Effector memory CD8-positive, alpha-beta T cell (primary cell): ENCODE measurements at regions not wholly inside any gene's neighbourhood (a gene's known extent, or its start where the extent isn't known, plus 50 kb on each side); places are given as distances from the start of the nearest gene placed in this dataset.
"Not testable (repeated sequence)": the region's sequence is repeated elsewhere in the genome, so short reads cannot be mapped to it uniquely, and the experiment has no call there.

Source experiments
- ATAC-seq: fragments of 150-1000 bp; cut with Tn5 transposase; replicated peaks from 2 replicates; pipeline ENCODE4 v1.10.0; 2021; ENCODE audit warnings: mild to moderate bottlenecking, moderate library complexity
- DNase-seq, 3 experiments: peaks; one replicate each; pipeline ENCODE4 v3.0.0; 2021
- H3K27ac Mint-ChIP-seq, 2 donors: one replicate each; pipeline ENCODE4 v1.8.0; 2022; ENCODE audit warnings: mild to moderate bottlenecking in 2 of 2, mixed read lengths in 2 of 2, moderate library complexity in 2 of 2
- H3K27me3 Mint-ChIP-seq, 2 donors: one replicate each; pipeline ENCODE4 v1.8.0; 2022; ENCODE audit warnings: mixed read lengths in 2 of 2
- H3K36me3 Mint-ChIP-seq: one replicate; pipeline ENCODE4 v1.8.0; 2022; ENCODE audit warnings: mild to moderate bottlenecking, moderate library complexity, mixed read lengths; ENCODE audit not compliant: insufficient read depth
- H3K4me1 Mint-ChIP-seq, 2 donors: one replicate each; pipeline ENCODE4 v1.8.0; 2022; ENCODE audit warnings: low read depth in 2 of 2, mixed read lengths in 2 of 2
- H3K4me3 Mint-ChIP-seq, 2 donors: one replicate each; pipeline ENCODE4 v1.8.0; 2022; ENCODE audit warnings: mild to moderate bottlenecking in 2 of 2, mixed read lengths in 2 of 2, moderate library complexity in 2 of 2
- H3K9me3 Mint-ChIP-seq, 2 donors: one replicate each; pipeline ENCODE4 v1.8.0; 2022; ENCODE audit warnings: mixed read lengths in 2 of 2

DNA sequence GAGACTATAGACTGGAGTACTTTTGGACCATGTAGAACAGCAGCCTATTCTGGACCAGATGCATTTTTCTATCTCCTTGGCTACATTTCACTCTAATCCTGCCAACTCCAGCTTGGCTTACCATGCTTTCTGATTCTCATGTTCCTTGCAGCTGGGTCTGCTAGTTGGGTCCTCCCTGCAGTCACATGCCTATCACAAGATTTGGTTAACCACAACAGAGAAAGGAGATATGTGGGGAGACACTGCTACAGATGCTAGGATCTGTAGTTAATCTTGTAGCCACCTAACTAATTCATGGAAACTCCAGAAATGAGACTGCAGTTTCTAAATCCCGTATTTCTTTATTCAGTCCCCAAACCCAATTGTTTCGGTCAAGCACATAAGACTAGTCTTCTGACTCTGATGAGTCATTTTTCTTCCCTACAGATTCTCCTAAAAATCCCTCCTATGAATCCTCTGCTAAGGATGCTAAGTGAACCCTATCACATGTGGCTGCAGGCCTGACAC lies 410.6 kb downstream of the DAD1 start:
- H3K4me1 Mint-ChIP-seq, result peaks cover 2 to 4% of the 10 kb centered on the region in 2 donors

DNA sequence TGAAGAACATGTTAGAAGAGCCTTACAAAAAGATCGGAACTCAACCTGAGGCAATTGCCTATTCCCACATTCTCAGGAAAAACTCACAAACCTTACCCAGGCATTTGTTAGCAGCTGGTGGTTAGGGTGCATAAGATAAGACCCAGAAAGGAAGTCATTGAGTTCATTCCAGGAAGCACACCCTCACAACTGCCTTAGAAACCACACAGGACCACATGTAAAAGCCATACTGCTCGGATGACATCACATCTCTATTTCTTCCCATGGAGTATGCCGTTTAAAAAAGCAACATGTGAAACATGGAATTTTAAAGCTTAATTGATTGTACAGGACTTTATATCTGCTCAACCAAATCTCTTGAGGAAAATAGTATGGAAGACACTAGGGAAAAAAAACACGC lies 411.2 kb downstream of the DAD1 start:
- Mint-ChIP-seq H3K27ac (no peak overlapping the region), H3K9me3 (no peaks in the 10 kb centered on the region), H3K36me3 (no peaks in the 10 kb centered on the region), H3K27me3 (no peaks in the 10 kb centered on the region), H3K4me1 (peaks cover 2 to 4% of the 10 kb centered on the region in 2 donors), H3K4me3 (peak overlapping the region; percentile 14 to 18)
- ATAC-seq (peak; percentile 71), DNase-seq (no peak)

More for the DNA sequence above, 410.6 kb downstream of the DAD1 start:
- peak; percentile 22 for ATAC-seq
- H3K27ac Mint-ChIP-seq, result no peak overlapping the region
- H3K9me3 Mint-ChIP-seq, result no peaks in the 10 kb centered on the region
- H3K36me3 Mint-ChIP-seq, result no peaks in the 10 kb centered on the region
- no peaks in the 10 kb centered on the region for H3K27me3 Mint-ChIP-seq
- no peak for DNase-seq
- no peak overlapping the region for H3K4me3 Mint-ChIP-seq

DNA sequence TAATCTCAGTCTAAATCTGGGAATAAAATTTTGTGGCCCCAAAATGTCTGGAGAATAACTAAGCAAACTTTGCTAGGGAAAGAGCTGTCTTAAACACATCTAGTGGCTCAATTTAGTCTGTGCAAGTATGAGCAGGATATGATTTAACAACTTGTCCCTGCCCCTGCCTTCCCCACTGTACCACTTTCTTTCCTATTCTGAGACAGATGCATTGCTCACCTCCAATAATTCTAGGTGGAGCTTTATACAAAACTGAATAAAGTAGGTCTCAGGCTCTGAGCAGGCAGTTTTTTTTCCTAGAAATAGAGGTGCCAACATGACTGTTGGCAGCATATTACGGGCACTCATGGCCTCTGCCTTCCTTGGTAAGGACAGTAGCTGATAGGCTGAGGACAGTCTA lies 412.1 kb downstream of the DAD1 start:
- Mint-ChIP-seq H3K27ac (no peak overlapping the region), H3K27me3 (no peaks in the 10 kb centered on the region), H3K4me1 (peaks cover 2 to 4% of the 10 kb centered on the region in 2 donors), H3K4me3 (no peak overlapping the region), H3K36me3 (no peaks in the 10 kb centered on the region), H3K9me3 (no peaks in the 10 kb centered on the region)
- DNase-seq (no peak), ATAC-seq (no peak)

DNA sequence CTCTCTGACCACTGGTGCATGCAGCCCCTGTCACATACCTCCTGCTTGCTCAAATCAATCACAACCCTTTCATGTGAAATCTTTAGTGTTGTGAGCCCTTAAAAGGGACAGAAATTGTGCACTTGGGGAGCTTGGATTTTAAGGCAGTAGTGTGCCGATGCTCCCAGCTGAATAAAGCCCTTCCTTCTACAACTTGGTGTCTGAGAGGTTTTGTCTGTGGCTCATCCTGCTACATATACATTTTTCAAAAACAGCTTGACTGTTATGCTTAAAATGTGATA lies 413.8 kb downstream of the DAD1 start:
- H3K27me3 Mint-ChIP-seq, ATAC-seq, H3K4me1 Mint-ChIP-seq, DNase-seq, H3K4me3 Mint-ChIP-seq, H3K27ac Mint-ChIP-seq, H3K9me3 Mint-ChIP-seq, H3K36me3 Mint-ChIP-seq: not testable (repeated sequence)

DNA sequence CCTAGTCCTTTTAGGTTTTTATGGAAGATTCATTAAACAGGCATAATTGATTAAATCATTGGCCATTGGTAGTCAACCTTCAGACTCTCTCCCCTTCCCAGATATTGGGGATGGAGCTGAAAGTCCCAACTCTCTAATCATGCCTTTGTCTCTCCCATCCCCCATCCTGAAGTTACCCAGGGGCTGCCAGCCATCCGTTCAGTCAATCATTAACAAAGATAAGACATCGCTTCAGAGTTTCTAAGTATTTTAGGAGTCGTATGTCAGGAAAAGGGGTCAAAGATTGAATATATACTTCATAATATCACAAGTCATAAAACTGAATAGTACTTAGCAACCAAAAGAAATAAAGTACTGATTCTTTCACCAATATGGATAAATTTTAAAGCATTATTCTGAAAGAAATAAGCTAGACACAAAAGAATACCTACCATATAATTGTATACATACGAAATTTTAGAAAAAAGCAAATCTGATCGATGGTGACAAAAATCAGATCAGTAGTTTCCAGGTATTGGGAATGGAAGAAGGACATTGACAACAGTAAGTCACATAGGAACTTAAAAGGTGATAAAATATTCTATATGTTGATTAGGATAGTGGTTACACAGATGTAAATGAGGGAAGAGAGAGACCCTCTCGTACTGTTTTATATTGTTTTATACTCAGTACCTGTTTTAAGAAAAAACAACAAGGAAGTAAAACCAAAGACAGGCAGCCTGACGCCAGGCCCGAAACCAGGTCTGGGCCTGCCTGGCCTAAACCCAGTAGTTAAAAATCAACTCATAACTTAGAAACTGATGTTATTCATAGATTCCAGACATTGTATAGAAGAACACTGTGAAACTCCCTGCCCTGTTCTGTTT lies 414.4 kb downstream of the DAD1 start:
- Mint-ChIP-seq H3K4me3 (no peak overlapping the region), H3K9me3 (no peaks in the 10 kb centered on the region), H3K36me3 (no peaks in the 10 kb centered on the region), H3K4me1 (peaks cover 2 to 4% of the 10 kb centered on the region in 2 donors), H3K27ac (no peak overlapping the region), H3K27me3 (no peaks in the 10 kb centered on the region)
- DNase-seq (no peak), ATAC-seq (no peak)

DNA sequence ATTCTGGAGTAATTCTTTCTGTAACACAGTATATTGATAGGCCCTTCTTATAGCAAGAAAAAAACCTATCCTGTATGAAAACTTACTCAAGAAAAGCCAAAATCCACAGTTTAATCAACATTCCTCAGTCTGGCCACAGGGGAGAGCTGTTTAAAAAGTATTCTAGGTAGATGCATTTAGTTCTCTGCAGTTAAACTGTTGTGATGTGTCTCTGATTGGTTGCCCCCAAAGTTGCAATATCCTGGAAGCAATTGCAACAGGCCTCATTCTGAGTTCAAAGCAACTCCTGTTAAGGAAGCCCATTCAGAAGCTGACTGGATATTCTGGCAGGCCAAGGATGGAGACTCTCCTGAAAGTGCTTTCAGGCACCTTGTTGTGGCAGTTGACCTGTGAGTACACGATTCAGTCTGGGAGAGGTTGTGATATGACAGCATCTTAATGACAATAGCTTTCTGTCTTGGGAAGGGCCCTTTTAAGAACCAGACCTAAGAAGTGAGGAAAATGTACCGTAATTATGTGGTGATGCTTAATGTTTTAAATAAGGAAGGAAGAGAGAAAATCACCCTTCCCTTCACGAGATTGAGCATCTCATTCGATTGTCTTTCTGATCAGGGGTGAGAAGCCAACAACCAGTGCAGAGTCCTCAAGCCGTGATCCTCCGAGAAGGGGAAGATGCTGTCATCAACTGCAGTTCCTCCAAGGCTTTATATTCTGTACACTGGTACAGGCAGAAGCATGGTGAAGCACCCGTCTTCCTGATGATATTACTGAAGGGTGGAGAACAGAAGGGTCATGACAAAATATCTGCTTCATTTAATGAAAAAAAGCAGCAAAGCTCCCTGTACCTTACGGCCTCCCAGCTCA lies 420.7 kb downstream of the DAD1 start:
- no peaks in the 10 kb centered on the region for H3K9me3 Mint-ChIP-seq
- peak overlapping the region; percentile 34 to 43 for H3K4me3 Mint-ChIP-seq
- no peak overlapping the region for H3K27ac Mint-ChIP-seq
- no peaks in the 10 kb centered on the region for H3K36me3 Mint-ChIP-seq
- ATAC-seq (peak; percentile 45), DNase-seq (no peak)
- no peaks in the 10 kb centered on the region for H3K27me3 Mint-ChIP-seq
- H3K4me1 Mint-ChIP-seq, result no peaks in the 10 kb centered on the region

DNA sequence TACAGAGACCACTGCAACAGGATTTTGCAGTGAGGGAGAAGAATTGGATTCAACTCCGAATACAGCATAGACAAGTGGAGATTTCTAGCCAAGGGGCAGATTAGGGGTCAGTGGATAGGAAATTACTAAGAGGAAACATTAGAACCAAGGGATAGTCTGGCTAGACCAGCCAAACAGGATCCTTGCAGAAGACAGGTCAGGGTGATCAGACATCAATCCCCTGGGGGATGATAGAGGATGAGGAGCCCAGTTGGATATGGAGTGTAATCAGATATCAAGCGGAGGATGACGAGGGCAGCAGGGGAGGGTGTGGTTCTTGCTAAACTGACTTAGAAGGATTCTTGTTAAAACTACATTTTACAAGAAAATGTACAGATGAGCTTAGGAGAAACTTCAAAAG lies 424.4 kb downstream of the DAD1 start:
- no peak overlapping the region for H3K27ac Mint-ChIP-seq
- H3K4me1 Mint-ChIP-seq, result peaks cover 0 to 2% of the 10 kb centered on the region in 2 donors
- H3K9me3 Mint-ChIP-seq, result no peaks in the 10 kb centered on the region

DNA sequence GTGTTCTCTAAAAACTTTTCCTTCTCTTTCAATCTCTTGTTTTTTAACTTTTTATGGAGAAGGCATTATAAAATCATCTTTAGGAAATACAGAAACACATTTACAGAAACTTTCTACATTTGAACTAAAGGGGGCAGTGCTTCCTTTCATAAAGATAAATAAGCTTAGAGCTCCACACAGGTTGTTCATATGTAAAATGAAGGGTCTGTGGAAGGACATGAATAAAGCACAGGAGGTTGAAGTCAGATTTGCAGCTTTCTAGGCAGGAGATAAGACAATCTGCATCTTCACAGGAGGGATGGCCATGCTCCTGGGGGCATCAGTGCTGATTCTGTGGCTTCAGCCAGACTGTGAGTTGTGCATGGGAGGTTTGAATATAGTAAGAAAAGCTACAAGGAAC lies 426.0 kb downstream of the DAD1 start:
- H3K36me3 Mint-ChIP-seq, result no peaks in the 10 kb centered on the region
- peaks cover 0 to 2% of the 10 kb centered on the region in 2 donors for H3K4me1 Mint-ChIP-seq
- H3K27ac Mint-ChIP-seq, result peak overlapping the region in 1 of 2 donors; percentile 76
- no peaks in the 10 kb centered on the region for H3K9me3 Mint-ChIP-seq
- ATAC-seq, result no peak
- H3K27me3 Mint-ChIP-seq, result no peaks in the 10 kb centered on the region
- H3K4me3 Mint-ChIP-seq, result peak overlapping the region; percentile 59 to 67
- no peak for DNase-seq

More for the DNA sequence above, 424.4 kb downstream of the DAD1 start:
- H3K36me3 Mint-ChIP-seq, result no peaks in the 10 kb centered on the region
- DNase-seq (no peak), ATAC-seq (no peak)
- no peak overlapping the region for H3K4me3 Mint-ChIP-seq
- no peaks in the 10 kb centered on the region for H3K27me3 Mint-ChIP-seq

DNA sequence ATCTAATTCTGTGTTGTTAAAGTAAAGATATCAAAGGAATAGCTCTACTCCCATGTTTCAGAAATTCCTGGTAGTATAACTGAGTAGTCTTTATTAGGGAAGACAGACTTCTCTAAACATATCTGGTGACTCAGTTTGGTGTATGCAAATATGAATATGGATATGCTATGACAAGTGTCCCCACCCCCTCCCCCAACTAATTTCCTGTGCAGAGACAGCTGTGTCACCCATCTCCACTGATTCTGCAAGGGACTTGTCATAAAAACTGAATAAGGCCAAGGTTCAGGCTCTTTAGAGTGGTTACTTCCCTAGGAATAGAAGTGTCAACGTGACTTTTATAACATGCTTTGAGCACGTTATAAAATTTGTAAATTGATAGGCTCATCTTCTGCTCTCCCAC lies 429.1 kb downstream of the DAD1 start:
- H3K4me1 Mint-ChIP-seq, result peaks cover 0 to 2% of the 10 kb centered on the region in 2 donors

DNA sequence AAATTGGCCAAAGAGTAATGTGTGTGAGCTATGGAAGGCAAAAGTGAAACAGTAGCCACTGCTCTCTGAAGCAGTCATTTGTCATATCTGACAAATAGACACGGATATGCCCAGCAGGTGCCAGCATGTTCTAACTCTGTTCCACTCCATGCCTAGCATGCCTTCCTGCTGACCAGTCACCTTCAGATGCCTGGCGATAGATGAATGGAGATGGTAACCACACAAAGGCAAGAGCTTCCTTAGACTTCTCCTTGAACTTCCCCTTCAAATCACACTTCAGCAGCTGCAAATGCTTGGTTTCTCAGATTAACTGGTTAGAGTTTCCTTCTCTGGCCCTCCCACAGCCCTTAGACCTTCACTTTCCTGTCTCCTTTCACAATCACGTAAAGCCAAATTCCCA lies 429.9 kb downstream of the DAD1 start:
- peaks cover 0 to 2% of the 10 kb centered on the region in 2 donors for H3K4me1 Mint-ChIP-seq
- no peak overlapping the region for H3K27ac Mint-ChIP-seq
- no peak overlapping the region for H3K4me3 Mint-ChIP-seq
- ATAC-seq, result no peak
- H3K27me3 Mint-ChIP-seq, result no peaks in the 10 kb centered on the region
- H3K36me3 Mint-ChIP-seq, result no peaks in the 10 kb centered on the region
- H3K9me3 Mint-ChIP-seq, result no peaks in the 10 kb centered on the region
- DNase-seq, result no peak

More for the DNA sequence above, 429.1 kb downstream of the DAD1 start:
- ATAC-seq (no peak), DNase-seq (no peak)
- Mint-ChIP-seq H3K36me3 (no peaks in the 10 kb centered on the region), H3K27ac (no peak overlapping the region), H3K27me3 (no peaks in the 10 kb centered on the region), H3K4me3 (no peak overlapping the region), H3K9me3 (no peaks in the 10 kb centered on the region)

DNA sequence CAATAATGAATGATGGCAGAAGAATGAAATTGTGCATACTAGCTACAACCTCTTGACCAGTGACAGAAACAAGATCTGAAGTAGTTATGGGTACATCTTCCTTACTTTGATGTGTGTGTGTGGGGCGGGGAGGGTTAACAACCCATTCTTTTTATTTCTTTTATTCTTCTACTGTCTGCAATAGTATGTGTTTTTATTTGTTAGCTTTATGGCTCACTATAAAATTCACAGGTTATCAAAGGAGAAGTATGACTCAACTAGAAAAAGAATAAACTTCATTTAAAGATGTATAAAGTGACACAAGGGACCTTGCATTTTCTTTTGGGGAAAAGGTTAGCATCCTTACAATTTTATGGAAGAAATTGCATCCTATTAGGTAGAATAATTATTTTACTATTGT lies 430.5 kb downstream of the DAD1 start:
- Mint-ChIP-seq H3K36me3 (no peaks in the 10 kb centered on the region), H3K27me3 (no peaks in the 10 kb centered on the region), H3K4me1 (peaks cover 0 to 2% of the 10 kb centered on the region in 2 donors), H3K4me3 (no peak overlapping the region), H3K9me3 (no peaks in the 10 kb centered on the region), H3K27ac (no peak overlapping the region)
- ATAC-seq, result no peak
- DNase-seq, result no peak

DNA sequence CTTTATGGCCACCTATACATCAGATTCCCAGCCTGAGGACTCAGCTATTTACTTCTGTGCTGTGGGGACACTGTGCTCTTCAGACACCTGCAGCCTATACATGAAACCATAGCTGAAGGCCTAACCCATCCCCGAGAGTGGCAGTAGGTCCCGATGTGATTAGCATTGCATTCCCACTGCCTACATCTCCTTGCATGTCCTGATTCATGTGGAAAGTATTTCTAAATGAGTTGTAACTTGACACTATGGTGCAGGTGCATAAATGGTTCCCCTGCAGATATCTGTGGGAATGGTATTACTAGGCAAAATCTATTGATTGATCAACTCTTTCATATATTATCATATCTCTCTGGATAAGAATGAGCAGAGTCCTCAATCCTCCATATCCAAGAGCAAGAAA lies 433.5 kb downstream of the DAD1 start:
- H3K27ac Mint-ChIP-seq, result no peak overlapping the region
- no peaks in the 10 kb centered on the region for H3K9me3 Mint-ChIP-seq
- no peaks in the 10 kb centered on the region for H3K4me1 Mint-ChIP-seq
- ATAC-seq (no peak), DNase-seq (no peak)
- H3K4me3 Mint-ChIP-seq, result no peak overlapping the region
- no peaks in the 10 kb centered on the region for H3K27me3 Mint-ChIP-seq
- H3K36me3 Mint-ChIP-seq, result no peaks in the 10 kb centered on the region

DNA sequence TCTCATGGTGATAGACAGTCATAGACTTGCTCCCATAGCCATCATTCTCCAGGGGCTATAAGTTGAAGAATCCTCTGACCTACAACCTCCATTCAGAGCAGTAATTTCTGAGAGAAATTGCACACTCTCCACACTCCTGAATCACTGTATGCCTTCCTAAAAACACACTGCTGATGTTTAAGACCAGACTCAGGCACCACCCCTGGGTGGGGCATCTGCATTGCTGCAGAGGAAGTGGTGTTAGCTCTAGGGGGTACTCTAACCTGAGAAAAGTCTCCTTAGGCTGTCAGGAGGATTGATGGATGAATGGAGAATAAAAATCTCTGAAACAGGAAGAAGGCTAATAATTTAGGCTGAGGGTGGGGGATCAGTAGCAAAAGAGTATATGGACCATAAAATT lies 436.1 kb downstream of the DAD1 start:
- H3K4me3 Mint-ChIP-seq, result no peak overlapping the region
- no peak for ATAC-seq
- H3K9me3 Mint-ChIP-seq, result no peaks in the 10 kb centered on the region
- no peaks in the 10 kb centered on the region for H3K36me3 Mint-ChIP-seq
- DNase-seq, result no peak
- no peaks in the 10 kb centered on the region for H3K4me1 Mint-ChIP-seq
- no peaks in the 10 kb centered on the region for H3K27me3 Mint-ChIP-seq
- H3K27ac Mint-ChIP-seq, result no peak overlapping the region
